ENCODE measurements at regions not wholly inside any gene's neighbourhood (a gene's known extent, or its start where the extent isn't known, plus 50 kb on each side); places are given as distances from the start of the nearest gene placed in this dataset.

DNA sequence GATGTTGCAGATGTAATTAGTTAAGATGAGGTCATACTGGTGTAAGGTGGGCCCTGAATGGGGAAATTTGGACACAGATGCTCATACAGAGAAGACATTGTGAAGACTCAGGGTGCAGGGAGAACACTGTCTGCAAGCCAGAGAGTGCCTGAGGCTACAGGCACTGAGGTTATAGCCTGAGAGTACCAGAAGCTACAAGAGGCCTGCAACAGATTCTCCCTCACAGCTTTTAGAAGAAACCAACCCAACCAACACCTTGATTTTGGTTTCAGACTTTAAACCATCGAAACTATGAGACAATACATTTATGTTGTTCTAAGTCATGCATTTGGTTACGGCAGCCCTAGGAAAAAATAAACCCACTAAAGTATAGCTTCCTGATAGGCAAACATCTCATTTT, 321.7 kb upstream of the USP25 start (continued):
- TF ChIP-seq KAT2A (conservative IDR thresholded peaks at IDR 0.05; ENCODE audit: control insufficient read depth, low read depth, low read length) = no peak
- TF ChIP-seq, protein P1, sequence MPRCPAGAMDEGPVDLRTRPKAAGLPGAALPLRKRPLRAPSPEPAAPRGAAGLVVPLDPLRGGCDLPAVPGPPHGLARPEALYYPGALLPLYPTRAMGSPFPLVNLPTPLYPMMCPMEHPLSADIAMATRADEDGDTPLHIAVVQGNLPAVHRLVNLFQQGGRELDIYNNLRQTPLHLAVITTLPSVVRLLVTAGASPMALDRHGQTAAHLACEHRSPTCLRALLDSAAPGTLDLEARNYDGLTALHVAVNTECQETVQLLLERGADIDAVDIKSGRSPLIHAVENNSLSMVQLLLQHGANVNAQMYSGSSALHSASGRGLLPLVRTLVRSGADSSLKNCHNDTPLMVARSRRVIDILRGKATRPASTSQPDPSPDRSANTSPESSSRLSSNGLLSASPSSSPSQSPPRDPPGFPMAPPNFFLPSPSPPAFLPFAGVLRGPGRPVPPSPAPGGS (IDR thresholded peaks at IDR 0.05; ENCODE audit: borderline replicate concordance, insufficient read depth, low read depth, low read length, poor library complexity, severe bottlenecking) = no peak
- no peak for TF ChIP-seq MXI1 (IDR thresholded peaks at IDR 0.05; ENCODE audit: low read depth, low read length)
- TF ChIP-seq FOXK2 (IDR thresholded peaks at IDR 0.05) = no peak
- TF ChIP-seq, protein P2, sequence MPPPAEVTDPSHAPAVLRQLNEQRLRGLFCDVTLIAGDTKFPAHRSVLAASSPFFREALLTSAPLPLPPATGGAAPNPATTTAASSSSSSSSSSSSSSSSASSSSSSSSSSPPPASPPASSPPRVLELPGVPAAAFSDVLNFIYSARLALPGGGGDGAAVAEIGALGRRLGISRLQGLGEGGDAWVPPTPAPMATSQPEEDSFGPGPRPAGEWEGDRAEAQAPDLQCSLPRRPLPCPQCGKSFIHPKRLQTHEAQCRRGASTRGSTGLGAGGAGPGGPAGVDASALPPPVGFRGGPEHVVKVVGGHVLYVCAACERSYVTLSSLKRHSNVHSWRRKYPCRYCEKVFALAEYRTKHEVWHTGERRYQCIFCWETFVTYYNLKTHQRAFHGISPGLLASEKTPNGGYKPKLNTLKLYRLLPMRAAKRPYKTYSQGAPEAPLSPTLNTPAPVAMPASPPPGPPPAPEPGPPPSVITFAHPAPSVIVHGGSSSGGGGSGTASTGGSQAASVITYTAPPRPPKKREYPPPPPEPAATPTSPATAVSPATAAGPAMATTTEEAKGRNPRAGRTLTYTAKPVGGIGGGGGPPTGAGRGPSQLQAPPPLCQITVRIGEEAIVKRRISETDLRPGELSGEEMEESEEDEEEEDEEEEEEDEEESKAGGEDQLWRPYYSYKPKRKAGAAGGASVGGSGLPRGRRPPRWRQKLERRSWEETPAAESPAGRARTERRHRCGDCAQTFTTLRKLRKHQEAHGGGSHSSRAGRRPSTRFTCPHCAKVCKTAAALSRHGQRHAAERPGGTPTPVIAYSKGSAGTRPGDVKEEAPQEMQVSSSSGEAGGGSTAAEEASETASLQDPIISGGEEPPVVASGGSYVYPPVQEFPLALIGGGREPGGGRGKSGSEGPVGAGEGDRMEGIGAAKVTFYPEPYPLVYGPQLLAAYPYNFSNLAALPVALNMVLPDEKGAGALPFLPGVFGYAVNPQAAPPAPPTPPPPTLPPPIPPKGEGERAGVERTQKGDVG (CRISPR knock-in tag; IDR thresholded peaks at IDR 0.05) = no peak
- TF ChIP-seq, protein P3, sequence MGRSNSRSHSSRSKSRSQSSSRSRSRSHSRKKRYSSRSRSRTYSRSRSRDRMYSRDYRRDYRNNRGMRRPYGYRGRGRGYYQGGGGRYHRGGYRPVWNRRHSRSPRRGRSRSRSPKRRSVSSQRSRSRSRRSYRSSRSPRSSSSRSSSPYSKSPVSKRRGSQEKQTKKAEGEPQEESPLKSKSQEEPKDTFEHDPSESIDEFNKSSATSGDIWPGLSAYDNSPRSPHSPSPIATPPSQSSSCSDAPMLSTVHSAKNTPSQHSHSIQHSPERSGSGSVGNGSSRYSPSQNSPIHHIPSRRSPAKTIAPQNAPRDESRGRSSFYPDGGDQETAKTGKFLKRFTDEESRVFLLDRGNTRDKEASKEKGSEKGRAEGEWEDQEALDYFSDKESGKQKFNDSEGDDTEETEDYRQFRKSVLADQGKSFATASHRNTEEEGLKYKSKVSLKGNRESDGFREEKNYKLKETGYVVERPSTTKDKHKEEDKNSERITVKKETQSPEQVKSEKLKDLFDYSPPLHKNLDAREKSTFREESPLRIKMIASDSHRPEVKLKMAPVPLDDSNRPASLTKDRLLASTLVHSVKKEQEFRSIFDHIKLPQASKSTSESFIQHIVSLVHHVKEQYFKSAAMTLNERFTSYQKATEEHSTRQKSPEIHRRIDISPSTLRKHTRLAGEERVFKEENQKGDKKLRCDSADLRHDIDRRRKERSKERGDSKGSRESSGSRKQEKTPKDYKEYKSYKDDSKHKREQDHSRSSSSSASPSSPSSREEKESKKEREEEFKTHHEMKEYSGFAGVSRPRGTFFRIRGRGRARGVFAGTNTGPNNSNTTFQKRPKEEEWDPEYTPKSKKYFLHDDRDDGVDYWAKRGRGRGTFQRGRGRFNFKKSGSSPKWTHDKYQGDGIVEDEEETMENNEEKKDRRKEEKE (IDR thresholded peaks at IDR 0.05) = no peak
- no peak for TF ChIP-seq SREBF2 (IDR thresholded peaks at IDR 0.05; ENCODE audit: low read length)
- TF ChIP-seq HDAC6 (IDR thresholded peaks at IDR 0.05; ENCODE audit: unreplicated experiment) = no peak
- TF ChIP-seq, protein P4, sequence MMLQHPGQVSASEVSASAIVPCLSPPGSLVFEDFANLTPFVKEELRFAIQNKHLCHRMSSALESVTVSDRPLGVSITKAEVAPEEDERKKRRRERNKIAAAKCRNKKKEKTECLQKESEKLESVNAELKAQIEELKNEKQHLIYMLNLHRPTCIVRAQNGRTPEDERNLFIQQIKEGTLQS (IDR thresholded peaks at IDR 0.05; ENCODE audit: borderline replicate concordance, extremely low read depth, low read depth, low read length) = no peak
- TF ChIP-seq, protein P5, sequence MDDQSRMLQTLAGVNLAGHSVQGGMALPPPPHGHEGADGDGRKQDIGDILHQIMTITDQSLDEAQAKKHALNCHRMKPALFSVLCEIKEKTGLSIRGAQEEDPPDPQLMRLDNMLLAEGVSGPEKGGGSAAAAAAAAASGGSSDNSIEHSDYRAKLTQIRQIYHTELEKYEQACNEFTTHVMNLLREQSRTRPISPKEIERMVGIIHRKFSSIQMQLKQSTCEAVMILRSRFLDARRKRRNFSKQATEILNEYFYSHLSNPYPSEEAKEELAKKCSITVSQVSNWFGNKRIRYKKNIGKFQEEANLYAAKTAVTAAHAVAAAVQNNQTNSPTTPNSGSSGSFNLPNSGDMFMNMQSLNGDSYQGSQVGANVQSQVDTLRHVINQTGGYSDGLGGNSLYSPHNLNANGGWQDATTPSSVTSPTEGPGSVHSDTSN (IDR thresholded peaks at IDR 0.05; ENCODE audit: insufficient replicate concordance, low read depth, low read length) = no peak
- no peak for TF ChIP-seq BCL11A (IDR thresholded peaks at IDR 0.05; ENCODE audit: low read depth, low read length)
- TF ChIP-seq BMI1 (IDR thresholded peaks at IDR 0.05; ENCODE audit: borderline replicate concordance) = no peak
- TF ChIP-seq, protein P6, sequence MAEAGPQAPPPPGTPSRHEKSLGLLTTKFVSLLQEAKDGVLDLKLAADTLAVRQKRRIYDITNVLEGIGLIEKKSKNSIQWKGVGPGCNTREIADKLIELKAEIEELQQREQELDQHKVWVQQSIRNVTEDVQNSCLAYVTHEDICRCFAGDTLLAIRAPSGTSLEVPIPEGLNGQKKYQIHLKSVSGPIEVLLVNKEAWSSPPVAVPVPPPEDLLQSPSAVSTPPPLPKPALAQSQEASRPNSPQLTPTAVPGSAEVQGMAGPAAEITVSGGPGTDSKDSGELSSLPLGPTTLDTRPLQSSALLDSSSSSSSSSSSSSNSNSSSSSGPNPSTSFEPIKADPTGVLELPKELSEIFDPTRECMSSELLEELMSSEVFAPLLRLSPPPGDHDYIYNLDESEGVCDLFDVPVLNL (IDR thresholded peaks at IDR 0.05; ENCODE audit: low read depth, low read length) = no peak
- TF ChIP-seq, protein P7, sequence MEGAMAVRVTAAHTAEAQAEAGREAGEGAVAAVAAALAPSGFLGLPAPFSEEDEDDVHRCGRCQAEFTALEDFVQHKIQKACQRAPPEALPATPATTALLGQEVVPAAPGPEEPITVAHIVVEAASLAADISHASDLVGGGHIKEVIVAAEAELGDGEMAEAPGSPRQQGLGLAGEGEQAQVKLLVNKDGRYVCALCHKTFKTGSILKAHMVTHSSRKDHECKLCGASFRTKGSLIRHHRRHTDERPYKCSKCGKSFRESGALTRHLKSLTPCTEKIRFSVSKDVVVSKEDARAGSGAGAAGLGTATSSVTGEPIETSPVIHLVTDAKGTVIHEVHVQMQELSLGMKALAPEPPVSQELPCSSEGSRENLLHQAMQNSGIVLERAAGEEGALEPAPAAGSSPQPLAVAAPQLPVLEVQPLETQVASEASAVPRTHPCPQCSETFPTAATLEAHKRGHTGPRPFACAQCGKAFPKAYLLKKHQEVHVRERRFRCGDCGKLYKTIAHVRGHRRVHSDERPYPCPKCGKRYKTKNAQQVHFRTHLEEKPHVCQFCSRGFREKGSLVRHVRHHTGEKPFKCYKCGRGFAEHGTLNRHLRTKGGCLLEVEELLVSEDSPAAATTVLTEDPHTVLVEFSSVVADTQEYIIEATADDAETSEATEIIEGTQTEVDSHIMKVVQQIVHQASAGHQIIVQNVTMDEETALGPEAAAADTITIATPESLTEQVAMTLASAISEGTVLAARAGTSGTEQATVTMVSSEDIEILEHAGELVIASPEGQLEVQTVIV (IDR thresholded peaks at IDR 0.05; ENCODE audit: borderline replicate concordance, partially characterized antibody) = no peak
